ENCODE measurements at regions not wholly inside any gene's neighbourhood (a gene's known extent, or its start where the extent isn't known, plus 50 kb on each side); places are given as distances from the start of the nearest gene placed in this dataset.

- Histone ChIP-seq H4K20me1 (ENCODE audit: insufficient read depth) (no peaks in the 10 kb centered on the region), H3K9me3 (no peaks in the 10 kb centered on the region), H3K9me2 (no peaks in the 10 kb centered on the region), H3K4me2 (no peak overlapping the region), H3F3A (replicated peaks; ENCODE audit: insufficient read depth) (peaks cover 5% of the 10 kb centered on the region), H3K27ac (ENCODE audit: low read depth in 2 of 2, low read length in 1 of 2) (peak overlapping the region in 1 of 2 experiments; percentile 75; a peak in 1 of 4 replicates), H3K9ac (no peak overlapping the region), H3K27me3 (ENCODE audit: insufficient read depth) (no peaks in the 10 kb centered on the region), H3K4me3 (ENCODE audit: low read depth in 2 of 2, low read length in 1 of 2) (no peak overlapping the region), H3K36me3 (replicated peaks in 1 of 2; ENCODE audit: control insufficient read depth in 1 of 2, insufficient read depth in 2 of 2, low read length in 1 of 2) (no peaks in the 10 kb centered on the region), H3K79me2 (ENCODE audit: insufficient read depth) (no peaks in the 10 kb centered on the region), H3K4me1 (ENCODE audit: control insufficient read depth in 1 of 2, insufficient read depth in 2 of 2, low read depth in 1 of 2, low read length in 1 of 2) (peaks cover 6 to 7% of the 10 kb centered on the region in 2 experiments; a peak in 3 of 4 replicates), H2AFZ (ENCODE audit: low read depth) (peak overlapping the region; percentile 52; the same call in 1 of the 2 replicates)
- DNase-seq = no peak
- WGBS (ENCODE audit: low lambda C conversion rate) = 17% methylated on average over 1 of the region's 1 CpG
- POLR2A ChIA-PET = no interaction called here
- CTCF ChIA-PET = interaction anchor here (1.3 kb wide), 1 partner anchor 273 kb away, joined by 4 read pairs; no protein-coding TSS in a partner anchor
- no peak for TF ChIP-seq RAD21 (IDR thresholded peaks at IDR 0.05; ENCODE audit: low read length)
- peak in 1 of 2 experiments; percentile 77; a peak in 1 of 4 replicates for TF ChIP-seq EP300 (IDR thresholded peaks at IDR 0.05; ENCODE audit: borderline replicate concordance in 1 of 2, low read depth in 1 of 2, low read length in 1 of 2)
- peak; percentile 93 for TF ChIP-seq TCF12 (IDR thresholded peaks at IDR 0.05)
- TF ChIP-seq USF2 (IDR thresholded peaks at IDR 0.05; ENCODE audit: borderline replicate concordance, low read depth, low read length) = no peak
- no peak for TF ChIP-seq CTCF (IDR thresholded peaks at IDR 0.05)
- no peak for TF ChIP-seq MEF2A (IDR thresholded peaks at IDR 0.05; ENCODE audit: borderline replicate concordance, low read depth)
- TF ChIP-seq, protein P1, sequence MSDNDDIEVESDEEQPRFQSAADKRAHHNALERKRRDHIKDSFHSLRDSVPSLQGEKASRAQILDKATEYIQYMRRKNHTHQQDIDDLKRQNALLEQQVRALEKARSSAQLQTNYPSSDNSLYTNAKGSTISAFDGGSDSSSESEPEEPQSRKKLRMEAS (IDR thresholded peaks at IDR 0.05; ENCODE audit: low read depth) = no peak
- no peak for TF ChIP-seq GATA2 (CRISPR knock-in tag; IDR thresholded peaks at IDR 0.05)
- TF ChIP-seq SMC3 (IDR thresholded peaks at IDR 0.05; ENCODE audit: low read depth, low read length) = no peak
- no peak for TF ChIP-seq RXRA (IDR thresholded peaks at IDR 0.05; ENCODE audit: borderline replicate concordance, low read depth)
- no peak for TF ChIP-seq NRF1 (IDR thresholded peaks at IDR 0.05; ENCODE audit: low read depth, low read length)
- TF ChIP-seq PBX3 (IDR thresholded peaks at IDR 0.05) = peak; percentile 70
- TF ChIP-seq EZH2phosphoT487 (IDR thresholded peaks at IDR 0.05; ENCODE audit: borderline replicate concordance, low read depth) = no peak
- no peak for TF ChIP-seq ELF1 (IDR thresholded peaks at IDR 0.05)
- no peak for TF ChIP-seq YY1 (IDR thresholded peaks at IDR 0.05; ENCODE audit: low read depth)
- peak; percentile 13; the same call in 1 of the 2 replicates for TF ChIP-seq NFIC (IDR thresholded peaks at IDR 0.05; ENCODE audit: borderline replicate concordance)
- TF ChIP-seq FOSL2 (IDR thresholded peaks at IDR 0.05; ENCODE audit: borderline replicate concordance, low read depth) = peak; percentile 20; the same call in 1 of the 2 replicates
- TF ChIP-seq CHD2 (IDR thresholded peaks at IDR 0.05; ENCODE audit: low read length, partially characterized antibody) = no peak
- TF ChIP-seq JUND (IDR thresholded peaks at IDR 0.05) = peak; percentile 53; the same call in 1 of the 2 replicates
- TF ChIP-seq FOXM1 (IDR thresholded peaks at IDR 0.05; ENCODE audit: low read depth) = no peak
- TF ChIP-seq, protein P2, sequence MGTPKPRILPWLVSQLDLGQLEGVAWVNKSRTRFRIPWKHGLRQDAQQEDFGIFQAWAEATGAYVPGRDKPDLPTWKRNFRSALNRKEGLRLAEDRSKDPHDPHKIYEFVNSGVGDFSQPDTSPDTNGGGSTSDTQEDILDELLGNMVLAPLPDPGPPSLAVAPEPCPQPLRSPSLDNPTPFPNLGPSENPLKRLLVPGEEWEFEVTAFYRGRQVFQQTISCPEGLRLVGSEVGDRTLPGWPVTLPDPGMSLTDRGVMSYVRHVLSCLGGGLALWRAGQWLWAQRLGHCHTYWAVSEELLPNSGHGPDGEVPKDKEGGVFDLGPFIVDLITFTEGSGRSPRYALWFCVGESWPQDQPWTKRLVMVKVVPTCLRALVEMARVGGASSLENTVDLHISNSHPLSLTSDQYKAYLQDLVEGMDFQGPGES (IDR thresholded peaks at IDR 0.05; ENCODE audit: low read depth, low read length) = no peak
- TF ChIP-seq USF1 (IDR thresholded peaks at IDR 0.05; ENCODE audit: borderline replicate concordance, low read depth) = no peak
- no peak for TF ChIP-seq GABPA (IDR thresholded peaks at IDR 0.05; ENCODE audit: low read depth)
- TF ChIP-seq MXI1 (IDR thresholded peaks at IDR 0.05; ENCODE audit: low read depth, low read length) = no peak
- TF ChIP-seq ZBTB33 (IDR thresholded peaks at IDR 0.05; ENCODE audit: borderline replicate concordance, low read depth) = no peak
- no peak for TF ChIP-seq TEAD4 (IDR thresholded peaks at IDR 0.05; ENCODE audit: borderline replicate concordance, insufficient read depth)
- no peak for TF ChIP-seq RCOR1 (IDR thresholded peaks at IDR 0.05; ENCODE audit: low read length)
- TF ChIP-seq FOXJ3 (CRISPR knock-in tag; IDR thresholded peaks at IDR 0.05) = no peak
- TF ChIP-seq TAF1 (IDR thresholded peaks at IDR 0.05; ENCODE audit: borderline replicate concordance, low read depth, low read length) = no peak
Measured at GRCh38 chr1:172723251-172723650, 64.3 kb downstream of the FASLG start.

Measured in SK-N-SH (cell line).